Hepatocyte (in vitro differentiated cells): ENCODE measurements at regions not wholly inside any gene's neighbourhood (a gene's known extent, or its start where the extent isn't known, plus 50 kb on each side); places are given as distances from the start of the nearest gene placed in this dataset.

Experiments
- EZH2 ChIP-seq: fragments of 200-600 bp; sonication (generic); IDR thresholded peaks from 2 replicates; pipeline ENCODE4 v1.6.1; 2016; ENCODE audit warnings: antibody characterized with exemption, mild to moderate bottlenecking, borderline replicate concordance
- EZH2phosphoT487 ChIP-seq: fragments of 200-600 bp; sonication (generic); IDR thresholded peaks from one replicate; pipeline ENCODE4 v1.6.1; 2018; ENCODE audit warnings: antibody characterized with exemption, mild to moderate bottlenecking, low read depth, moderate library complexity; ENCODE audit not compliant: unreplicated experiment, severe bottlenecking
- TF ChIP-seq, protein P1 (sequence below): fragments of 200-600 bp; sonication (generic); IDR thresholded peaks from 2 replicates; pipeline ENCODE4 v1.5.1; 2016; ENCODE audit warnings: antibody characterized with exemption, mild to moderate bottlenecking; ENCODE audit not compliant: poor library complexity

DNA sequence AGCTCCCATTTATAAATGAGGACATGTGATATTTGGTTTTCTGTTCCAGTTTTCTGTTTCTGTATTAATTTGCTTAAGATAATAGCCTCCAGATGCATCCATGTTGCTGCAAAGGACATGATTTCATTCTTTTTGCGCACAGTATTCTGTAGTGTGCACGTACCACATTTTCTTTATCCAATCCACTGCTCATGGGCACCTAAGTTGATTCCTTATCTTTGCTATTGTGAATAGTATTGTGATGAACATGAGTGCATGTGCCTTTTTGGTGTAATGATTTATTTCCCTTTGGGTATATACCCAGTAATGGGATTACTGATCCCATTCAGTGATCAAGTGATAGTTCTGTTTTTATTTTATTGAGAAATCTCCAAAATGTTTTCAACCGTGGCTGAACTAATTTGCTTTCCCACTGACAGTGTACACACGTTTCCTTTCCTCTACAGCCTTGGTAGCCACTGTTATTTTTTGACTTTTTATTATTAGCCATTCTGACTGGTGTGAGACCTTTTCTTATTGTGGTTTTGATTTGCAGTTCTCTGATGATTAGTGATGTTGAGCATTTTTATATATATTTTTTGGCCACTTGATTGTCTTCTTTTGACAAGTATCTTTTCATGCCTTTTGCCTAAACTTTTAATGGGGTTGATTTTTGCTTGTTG lies 226.0 kb upstream of the ANO3 start:
- TF ChIP-seq, protein P1, sequence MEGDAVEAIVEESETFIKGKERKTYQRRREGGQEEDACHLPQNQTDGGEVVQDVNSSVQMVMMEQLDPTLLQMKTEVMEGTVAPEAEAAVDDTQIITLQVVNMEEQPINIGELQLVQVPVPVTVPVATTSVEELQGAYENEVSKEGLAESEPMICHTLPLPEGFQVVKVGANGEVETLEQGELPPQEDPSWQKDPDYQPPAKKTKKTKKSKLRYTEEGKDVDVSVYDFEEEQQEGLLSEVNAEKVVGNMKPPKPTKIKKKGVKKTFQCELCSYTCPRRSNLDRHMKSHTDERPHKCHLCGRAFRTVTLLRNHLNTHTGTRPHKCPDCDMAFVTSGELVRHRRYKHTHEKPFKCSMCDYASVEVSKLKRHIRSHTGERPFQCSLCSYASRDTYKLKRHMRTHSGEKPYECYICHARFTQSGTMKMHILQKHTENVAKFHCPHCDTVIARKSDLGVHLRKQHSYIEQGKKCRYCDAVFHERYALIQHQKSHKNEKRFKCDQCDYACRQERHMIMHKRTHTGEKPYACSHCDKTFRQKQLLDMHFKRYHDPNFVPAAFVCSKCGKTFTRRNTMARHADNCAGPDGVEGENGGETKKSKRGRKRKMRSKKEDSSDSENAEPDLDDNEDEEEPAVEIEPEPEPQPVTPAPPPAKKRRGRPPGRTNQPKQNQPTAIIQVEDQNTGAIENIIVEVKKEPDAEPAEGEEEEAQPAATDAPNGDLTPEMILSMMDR: no peak
- TF ChIP-seq EZH2: no peak
- no peak for TF ChIP-seq EZH2phosphoT487
